OCI-LY1 (cell line): ENCODE measurements at regions not wholly inside any gene's neighbourhood (a gene's known extent, or its start where the extent isn't known, plus 50 kb on each side); places are given as distances from the start of the nearest gene placed in this dataset.

ENCODE experiments used
- H2AFZ ChIP-seq: fragments of 200-600 bp; sonication (generic), shearing (Covaris generic); 2 replicates; pipeline ENCODE4 v1.6.0; 2014; ENCODE audit warnings: antibody characterized with exemption, mild to moderate bottlenecking, low read length
- H3F3A ChIP-seq: fragments of 200-600 bp; sonication (generic), shearing (Covaris generic); 2 replicates; pipeline ENCODE4 v1.6.0; 2014; ENCODE audit warnings: mild to moderate bottlenecking, antibody characterized with exemption, low read length, moderate library complexity; ENCODE audit not compliant: insufficient read depth
- H3K27ac ChIP-seq: fragments of 200-600 bp; sonication (generic); 2 replicates; pipeline ENCODE4 v1.5.1; 2014; ENCODE audit warnings: low read length, mixed run types, mild to moderate bottlenecking, low read depth; ENCODE audit not compliant: poor library complexity, severe bottlenecking
- H3K27me3 ChIP-seq: fragments of 200-600 bp; sonication (generic); 2 replicates; pipeline ENCODE4 v1.6.0; 2014; ENCODE audit warnings: antibody characterized with exemption, mild to moderate bottlenecking, low read length, moderate library complexity; ENCODE audit not compliant: insufficient read depth
- H3K36me3 ChIP-seq: fragments of 200-600 bp; sonication (generic); 2 replicates; pipeline ENCODE4 v1.6.1; 2014; ENCODE audit warnings: mild to moderate bottlenecking, antibody characterized with exemption, low read length, moderate library complexity, mixed read lengths; ENCODE audit not compliant: insufficient read depth
- H3K4me1 ChIP-seq: fragments of 200-600 bp; sonication (generic); 2 replicates; pipeline ENCODE4 v1.5.1; 2014; ENCODE audit warnings: mild to moderate bottlenecking, low read length, moderate library complexity; ENCODE audit not compliant: insufficient read depth, severe bottlenecking
- H3K4me2 ChIP-seq: fragments of 200-600 bp; sonication (generic), shearing (Covaris generic); 2 replicates; pipeline ENCODE4 v1.6.1; 2014; ENCODE audit warnings: low read length
- H3K4me3 ChIP-seq: fragments of 200-600 bp; sonication (generic); 2 replicates; pipeline ENCODE4 v1.5.1; 2014; ENCODE audit warnings: low read length, low read depth, mild to moderate bottlenecking, mixed read lengths; ENCODE audit not compliant: poor library complexity, severe bottlenecking
- H3K79me2 ChIP-seq: fragments of 200-600 bp; shearing (Covaris generic); 2 replicates; pipeline ENCODE4 v1.6.1; 2016; ENCODE audit warnings: mixed run types, low read length, mixed read lengths; ENCODE audit not compliant: insufficient read depth
- H3K9ac ChIP-seq: fragments of 200-600 bp; sonication (generic), shearing (Covaris generic); 2 replicates; pipeline ENCODE4 v1.6.1; 2014; ENCODE audit warnings: mild to moderate bottlenecking, low read length, mixed read lengths
- H3K9me2 ChIP-seq: fragments of 200-600 bp; sonication (generic), shearing (Covaris generic); 2 replicates; pipeline ENCODE4 v1.6.1; 2014; ENCODE audit warnings: low read depth, mild to moderate bottlenecking, low read length, mixed read lengths
- H3K9me3 ChIP-seq: fragments of 200-600 bp; shearing (Covaris generic); 2 replicates; pipeline ENCODE4 v1.6.1; 2014; ENCODE audit warnings: low read length, mixed read lengths
- H4K20me1 ChIP-seq: fragments of 200-600 bp; sonication (generic), shearing (Covaris generic); 2 replicates; pipeline ENCODE4 v1.6.0; 2016; ENCODE audit warnings: mild to moderate bottlenecking, low read length; ENCODE audit not compliant: insufficient read depth
- CTCF ChIP-seq: fragments of 200-600 bp; sonication (generic), shearing (Covaris generic); IDR thresholded peaks from 2 replicates; pipeline ENCODE4 v1.5.1; 2017; ENCODE audit warnings: mild to moderate bottlenecking, antibody characterized with exemption, low read length, moderate library complexity, mixed read lengths
- EZH2 ChIP-seq: fragments of 200-600 bp; sonication (generic), shearing (Covaris generic); IDR thresholded peaks from 2 replicates; pipeline ENCODE4 v1.8.0; 2017; ENCODE audit warnings: borderline replicate concordance, mixed run types, mild to moderate bottlenecking, antibody characterized with exemption, low read length, moderate library complexity, mixed read lengths

DNA sequence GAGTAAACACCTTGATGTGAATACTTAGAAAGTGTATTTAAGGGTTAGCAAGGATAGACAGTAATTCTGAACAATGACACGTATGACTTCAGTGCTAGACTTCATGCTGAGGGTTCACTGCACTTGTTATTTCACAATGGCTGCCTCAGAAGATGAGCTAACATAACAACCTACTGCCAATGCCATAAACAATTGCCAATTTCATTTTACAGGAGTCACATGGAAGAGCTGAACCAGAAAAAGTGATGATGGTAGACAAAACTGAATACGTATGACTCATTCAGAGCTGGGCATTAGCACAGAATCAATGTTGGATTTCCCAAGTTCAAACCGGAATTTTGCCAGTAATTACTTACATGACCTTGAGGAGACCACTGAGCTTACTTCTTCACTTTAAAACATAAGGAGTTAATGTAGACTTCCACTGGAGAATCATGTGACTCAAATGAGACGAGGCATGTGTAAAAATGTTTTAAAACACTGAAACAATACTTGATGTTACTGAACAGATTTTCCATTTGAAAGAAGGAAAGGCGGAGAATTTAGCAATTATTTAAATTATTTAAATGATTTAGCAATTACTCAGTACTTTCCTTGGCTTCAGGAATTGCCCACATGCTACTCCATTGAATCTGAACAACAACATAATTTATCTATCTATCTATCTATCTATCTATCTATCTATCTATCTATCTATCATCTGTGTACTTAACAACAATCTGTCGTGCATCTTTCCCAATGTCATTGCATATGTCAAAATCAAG, 868.5 kb upstream of the SLIT2 start:
- Histone ChIP-seq H3K27me3 (no peaks in the 10 kb centered on the region), H3K36me3 (no peaks in the 10 kb centered on the region), H3K9ac (no peak overlapping the region), H3K9me3 (no peaks in the 10 kb centered on the region), H3F3A (no peaks in the 10 kb centered on the region), H2AFZ (no peak overlapping the region), H3K4me3 (no peak overlapping the region), H3K27ac (no peak overlapping the region), H3K79me2 (no peaks in the 10 kb centered on the region), H3K4me2 (no peak overlapping the region), H4K20me1 (no peaks in the 10 kb centered on the region), H3K4me1 (no peaks in the 10 kb centered on the region), H3K9me2 (no peaks in the 10 kb centered on the region)
- TF ChIP-seq CTCF (no peak), EZH2 (no peak)

GRCh38 chr4:19381068-19381467, 870.6 kb upstream of the SLIT2 start:
- Histone ChIP-seq H3K79me2 (no peaks in the 10 kb centered on the region), H3K4me3 (no peak overlapping the region), H2AFZ (no peak overlapping the region), H3K4me2 (no peak overlapping the region), H3K9me2 (no peaks in the 10 kb centered on the region), H3K36me3 (no peaks in the 10 kb centered on the region), H3F3A (no peaks in the 10 kb centered on the region), H3K9me3 (no peaks in the 10 kb centered on the region), H3K4me1 (no peaks in the 10 kb centered on the region), H3K27ac (no peak overlapping the region), H3K9ac (no peak overlapping the region), H3K27me3 (no peaks in the 10 kb centered on the region), H4K20me1 (no peaks in the 10 kb centered on the region)
- no peak for TF ChIP-seq EZH2
- TF ChIP-seq CTCF: no peak

- H3K36me3 ChIP-seq: no peaks in the 10 kb centered on the region
- H2AFZ ChIP-seq: no peak overlapping the region
- no peaks in the 10 kb centered on the region for H3K4me1 ChIP-seq
- no peak overlapping the region for H3K9ac ChIP-seq
- H3K4me3 ChIP-seq: no peak overlapping the region
- H3F3A ChIP-seq: no peaks in the 10 kb centered on the region
- H4K20me1 ChIP-seq: no peaks in the 10 kb centered on the region
- no peaks in the 10 kb centered on the region for H3K9me2 ChIP-seq
- no peaks in the 10 kb centered on the region for H3K9me3 ChIP-seq
- no peaks in the 10 kb centered on the region for H3K79me2 ChIP-seq
- H3K4me2 ChIP-seq: no peak overlapping the region
- TF ChIP-seq CTCF (no peak), EZH2 (no peak)
- H3K27ac ChIP-seq: no peak overlapping the region
- H3K27me3 ChIP-seq: no peaks in the 10 kb centered on the region
Observed at GRCh38 chr4:19380600-19380999, 871.1 kb upstream of the SLIT2 start.
